GM19395 (cell line): ENCODE measurements at regions not wholly inside any gene's neighbourhood (a gene's known extent, or its start where the extent isn't known, plus 50 kb on each side); places are given as distances from the start of the nearest gene placed in this dataset.
"Not testable (repeated sequence)": the region's sequence is repeated elsewhere in the genome, so short reads cannot be mapped to it uniquely, and the experiment has no call there.

Source experiments
- ATAC-seq: cut with Tn5 transposase; IDR thresholded peaks from one replicate; pipeline ENCODE4 v1.9.1; 2021; ENCODE audit warnings: mild to moderate bottlenecking, moderate library complexity; ENCODE audit not compliant: unreplicated experiment

- ATAC-seq, result no peak
These were observed 372.9 kb upstream of the NDST3 start for GRCh38 chr4:117661091-117662072.

- no peak for ATAC-seq
These were observed 369.4 kb upstream of the NDST3 start for GRCh38 chr4:117664706-117665444.

GRCh38 chr4:117676153-117676552 is 358.1 kb upstream of the NDST3 start:
- ATAC-seq, result no peak

- no peak for ATAC-seq
These were observed 355.4 kb upstream of the NDST3 start for GRCh38 chr4:117678861-117679260.

- no peak for ATAC-seq
These were observed 342.5 kb upstream of the NDST3 start for GRCh38 chr4:117691572-117692351.

- ATAC-seq, result no peak
These were observed 341.7 kb upstream of the NDST3 start for GRCh38 chr4:117692538-117692937.

GRCh38 chr4:117699595-117699994 is 334.7 kb upstream of the NDST3 start:
- ATAC-seq, result no peak

- ATAC-seq, result peak; percentile 60
These were observed 334.0 kb upstream of the NDST3 start for GRCh38 chr4:117700111-117700892.

GRCh38 chr4:117702353-117702752 is 331.9 kb upstream of the NDST3 start:
- no peak for ATAC-seq

GRCh38 chr4:117704721-117705120 is 329.6 kb upstream of the NDST3 start:
- ATAC-seq, result no peak

- ATAC-seq, result no peak
These were observed 293.6 kb upstream of the NDST3 start for GRCh38 chr4:117740736-117741135.

- ATAC-seq, result not testable (repeated sequence)
These were observed 288.9 kb upstream of the NDST3 start for GRCh38 chr4:117745379-117745778.

- no peak for ATAC-seq
These were observed 278.8 kb upstream of the NDST3 start for GRCh38 chr4:117755438-117755837.

- ATAC-seq, result no peak
These were observed 265.7 kb upstream of the NDST3 start for GRCh38 chr4:117768610-117769009.

- no peak for ATAC-seq
These were observed 263.8 kb upstream of the NDST3 start for GRCh38 chr4:117770269-117771102.

GRCh38 chr4:117771647-117772337 is 262.5 kb upstream of the NDST3 start:
- no peak for ATAC-seq

- no peak for ATAC-seq
These were observed 261.0 kb upstream of the NDST3 start for GRCh38 chr4:117773064-117773936.

GRCh38 chr4:117777721-117778120 is 256.6 kb upstream of the NDST3 start:
- ATAC-seq, result no peak
